ENCODE measurements at regions not wholly inside any gene's neighbourhood (a gene's known extent, or its start where the extent isn't known, plus 50 kb on each side); places are given as distances from the start of the nearest gene placed in this dataset.

- Histone ChIP-seq H3K4me1 (ENCODE audit: insufficient read depth, low read length, poor library complexity, severe bottlenecking) (no peaks in the 10 kb centered on the region), H3K9me3 (ENCODE audit: low read depth, low read length, poor library complexity, severe bottlenecking) (no peaks in the 10 kb centered on the region), H3K27ac (ENCODE audit: low read depth, low read length, poor library complexity, severe bottlenecking) (no peak overlapping the region), H3K36me3 (ENCODE audit: insufficient read depth, low read length, poor library complexity, severe bottlenecking) (no peaks in the 10 kb centered on the region), H3K4me3 (ENCODE audit: low read depth, low read length, poor library complexity, severe bottlenecking) (no peak overlapping the region), H3K27me3 (replicated peaks; ENCODE audit: insufficient read depth, low read depth, low read length, poor library complexity) (peaks cover 3% of the 10 kb centered on the region)
- intact Hi-C loops (cut with micrococcal nuclease; ENCODE audit: unreplicated experiment): no loop called here
- POLR2A ChIA-PET (ENCODE audit: low non-redundant PET): no interaction called here
- TF ChIP-seq CTCF (conservative IDR thresholded peaks at IDR 0.05; ENCODE audit: low read depth, low read length): no peak
- TF ChIP-seq EZH2 (IDR thresholded peaks at IDR 0.05; ENCODE audit: borderline replicate concordance, low read depth, low read length, poor library complexity, severe bottlenecking): no peak
- CTCF ChIA-PET: no interaction called here
- DNase-seq (ENCODE audit: low spot score): no peak
- BruUV-seq (replicated peaks): no TSS peak
Observed at GRCh38 chr4:18754180-18754579, 732.6 kb upstream of the LCORL start.

- H3K27me3 ChIP-seq (replicated peaks; ENCODE audit: insufficient read depth, low read depth, low read length, poor library complexity): peaks cover 3% of the 10 kb centered on the region
- no peak overlapping the region for H3K4me3 ChIP-seq (ENCODE audit: low read depth, low read length, poor library complexity, severe bottlenecking)
- no peaks in the 10 kb centered on the region for H3K36me3 ChIP-seq (ENCODE audit: insufficient read depth, low read length, poor library complexity, severe bottlenecking)
- no peak overlapping the region for H3K27ac ChIP-seq (ENCODE audit: low read depth, low read length, poor library complexity, severe bottlenecking)
- no TSS peak for BruUV-seq (replicated peaks)
- TF ChIP-seq CTCF (conservative IDR thresholded peaks at IDR 0.05; ENCODE audit: low read depth, low read length) (no peak), EZH2 (IDR thresholded peaks at IDR 0.05; ENCODE audit: borderline replicate concordance, low read depth, low read length, poor library complexity, severe bottlenecking) (no peak)
- POLR2A ChIA-PET (ENCODE audit: low non-redundant PET): no interaction called here
- H3K9me3 ChIP-seq (ENCODE audit: low read depth, low read length, poor library complexity, severe bottlenecking): no peaks in the 10 kb centered on the region
- H3K4me1 ChIP-seq (ENCODE audit: insufficient read depth, low read length, poor library complexity, severe bottlenecking): no peaks in the 10 kb centered on the region
- no peak for DNase-seq (ENCODE audit: low spot score)
- CTCF ChIA-PET: no interaction called here
- intact Hi-C loops (cut with micrococcal nuclease; ENCODE audit: unreplicated experiment): no loop called here
Observed at GRCh38 chr4:18751083-18751482, 729.5 kb upstream of the LCORL start.

- no peak overlapping the region for H3K4me3 ChIP-seq (ENCODE audit: low read depth, low read length, poor library complexity, severe bottlenecking)
- H3K36me3 ChIP-seq (ENCODE audit: insufficient read depth, low read length, poor library complexity, severe bottlenecking): no peaks in the 10 kb centered on the region
- no peaks in the 10 kb centered on the region for H3K4me1 ChIP-seq (ENCODE audit: insufficient read depth, low read length, poor library complexity, severe bottlenecking)
- CTCF ChIA-PET: no interaction called here
- peaks cover 3% of the 10 kb centered on the region for H3K9me3 ChIP-seq (ENCODE audit: low read depth, low read length, poor library complexity, severe bottlenecking)
- no peak overlapping the region for H3K27ac ChIP-seq (ENCODE audit: low read depth, low read length, poor library complexity, severe bottlenecking)
- intact Hi-C loops (cut with micrococcal nuclease; ENCODE audit: unreplicated experiment): loop anchor here (2.0 kb wide), 1 partner anchor 41 kb away; no protein-coding TSS in a partner anchor
- POLR2A ChIA-PET (ENCODE audit: low non-redundant PET): no interaction called here
- BruUV-seq (replicated peaks): no TSS peak
- peaks cover 3% of the 10 kb centered on the region for H3K27me3 ChIP-seq (replicated peaks; ENCODE audit: insufficient read depth, low read depth, low read length, poor library complexity)
- TF ChIP-seq CTCF (conservative IDR thresholded peaks at IDR 0.05; ENCODE audit: low read depth, low read length): no peak
- no peak for TF ChIP-seq EZH2 (IDR thresholded peaks at IDR 0.05; ENCODE audit: borderline replicate concordance, low read depth, low read length, poor library complexity, severe bottlenecking)
- no peak for DNase-seq (ENCODE audit: low spot score)
Observed at GRCh38 chr4:18749391-18749790, 727.8 kb upstream of the LCORL start.
